ENCODE measurements at regions not wholly inside any gene's neighbourhood (a gene's known extent, or its start where the extent isn't known, plus 50 kb on each side); places are given as distances from the start of the nearest gene placed in this dataset.

DNA sequence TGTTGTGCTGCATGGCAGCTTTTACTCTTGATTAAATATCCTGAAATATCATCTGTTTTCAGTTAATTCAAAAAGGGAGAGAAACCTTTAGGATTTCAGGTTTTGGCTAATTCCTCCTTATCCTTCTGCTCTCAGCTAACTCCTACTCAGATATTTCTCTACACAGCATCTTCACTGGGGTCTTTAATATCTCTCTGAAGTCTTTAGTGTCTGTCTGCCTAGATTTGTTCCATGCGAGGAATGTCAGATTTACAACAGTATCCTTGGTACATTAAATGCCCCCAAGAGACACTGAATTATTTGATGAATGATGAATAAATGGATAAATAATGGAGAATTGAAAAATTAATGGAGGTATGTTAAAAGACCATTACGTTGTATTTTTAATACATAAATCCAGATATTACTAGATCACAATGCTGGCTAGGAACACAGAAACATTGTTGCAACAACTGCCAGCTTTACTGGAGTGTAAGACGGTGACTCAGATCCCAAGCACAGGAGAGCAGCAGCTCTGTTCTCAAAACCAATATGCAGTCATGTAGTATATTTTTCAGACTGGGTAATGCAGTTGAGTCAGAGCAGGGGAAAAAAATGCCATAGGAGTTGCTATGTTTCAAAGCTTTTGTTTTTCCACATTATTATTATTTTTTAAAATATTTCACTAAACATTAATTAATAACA lies 388.0 kb upstream of the SYT4 start:
- Mint-ChIP-seq H3K4me1 (no peaks in the 10 kb centered on the region), H3K27ac (no peak overlapping the region), H3K9me3 (peaks cover 1% of the 10 kb centered on the region), H3K4me3 (no peak overlapping the region), H3K27me3 (no peaks in the 10 kb centered on the region), H3K36me3 (no peaks in the 10 kb centered on the region)
- no peak for DNase-seq

DNA sequence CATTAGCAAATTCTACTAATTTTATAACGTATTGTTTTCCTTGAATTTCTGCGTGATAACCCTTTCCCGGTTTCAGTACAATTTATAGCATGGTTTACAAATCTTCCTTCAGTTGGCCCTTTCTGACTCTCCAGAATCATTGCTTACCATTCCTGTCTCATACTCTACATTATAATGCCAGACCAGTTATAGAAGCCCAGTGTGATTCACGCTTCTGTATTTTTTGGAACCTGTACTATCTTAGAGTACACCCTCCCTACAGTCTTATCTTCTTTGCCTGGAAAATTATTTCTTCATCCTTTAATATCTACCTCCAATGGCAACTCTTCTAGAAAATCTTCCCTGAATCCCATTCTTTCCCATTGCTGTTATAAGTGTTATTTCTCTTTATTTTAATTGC lies 391.6 kb upstream of the SYT4 start:
- Mint-ChIP-seq H3K36me3 (no peaks in the 10 kb centered on the region), H3K27me3 (no peaks in the 10 kb centered on the region), H3K9me3 (no peaks in the 10 kb centered on the region), H3K4me1 (no peaks in the 10 kb centered on the region), H3K4me3 (no peak overlapping the region), H3K27ac (no peak overlapping the region)
- no peak for DNase-seq

- H3K4me1 Mint-ChIP-seq, result no peaks in the 10 kb centered on the region
- peaks cover 1% of the 10 kb centered on the region for H3K9me3 Mint-ChIP-seq
- no peaks in the 10 kb centered on the region for H3K36me3 Mint-ChIP-seq
Measured at GRCh38 chr18:43671431-43671830, 394.1 kb upstream of the SYT4 start.

GRCh38 chr18:43680096-43680495 lies 402.8 kb upstream of the SYT4 start:
- H3K4me1 Mint-ChIP-seq, result no peaks in the 10 kb centered on the region
- peaks cover 1% of the 10 kb centered on the region for H3K9me3 Mint-ChIP-seq
- DNase-seq, result no peak
- no peaks in the 10 kb centered on the region for H3K36me3 Mint-ChIP-seq
- H3K27ac Mint-ChIP-seq, result no peak overlapping the region
- no peaks in the 10 kb centered on the region for H3K27me3 Mint-ChIP-seq
- H3K4me3 Mint-ChIP-seq, result no peak overlapping the region

More at GRCh38 chr18:43671431-43671830, 394.1 kb upstream of the SYT4 start:
- no peak for DNase-seq
- Mint-ChIP-seq H3K27ac (no peak overlapping the region), H3K4me3 (no peak overlapping the region), H3K27me3 (no peaks in the 10 kb centered on the region)

DNA sequence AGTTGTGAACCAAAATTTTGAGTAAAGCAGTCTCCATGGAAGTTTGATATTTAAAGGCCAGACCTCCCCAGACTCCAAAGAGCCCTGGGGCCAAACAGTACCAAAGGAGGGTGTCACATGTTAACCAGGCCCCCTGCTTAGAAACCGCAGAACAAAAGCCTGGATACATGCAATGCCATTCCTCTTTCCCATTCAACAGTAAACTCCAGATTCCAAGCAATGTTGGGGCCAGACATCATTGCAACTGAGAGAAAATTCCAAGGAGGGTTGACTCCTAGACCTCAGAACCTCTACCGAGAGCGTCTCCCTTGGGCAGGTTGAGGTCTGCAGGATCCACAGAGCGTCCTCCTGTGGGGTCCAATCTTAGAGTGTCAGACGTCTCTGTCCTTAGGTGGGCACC lies 404.4 kb upstream of the SYT4 start:
- Mint-ChIP-seq H3K36me3 (no peaks in the 10 kb centered on the region), H3K4me1 (no peaks in the 10 kb centered on the region), H3K27ac (no peak overlapping the region), H3K9me3 (no peaks in the 10 kb centered on the region), H3K27me3 (no peaks in the 10 kb centered on the region), H3K4me3 (no peak overlapping the region)
- no peak for DNase-seq

DNA sequence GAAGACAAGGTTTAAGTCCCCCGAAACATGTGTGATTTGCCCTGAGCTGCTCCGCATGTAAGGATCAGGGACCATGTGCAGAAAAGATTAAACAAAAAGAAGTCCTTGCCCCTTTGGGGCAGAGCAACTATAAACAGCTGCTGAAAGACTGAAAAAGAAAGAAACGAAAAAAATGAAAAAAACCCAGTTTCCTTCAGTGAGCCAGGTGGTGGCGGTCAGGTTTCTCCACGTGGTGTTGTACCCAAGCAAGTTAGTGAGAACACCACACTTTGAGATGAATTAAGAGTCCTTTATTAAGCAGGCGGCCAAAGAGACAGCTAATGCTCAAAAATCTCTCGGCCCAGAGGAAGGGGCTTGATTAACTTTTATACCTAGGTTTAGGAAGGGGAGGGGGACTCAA lies 404.9 kb upstream of the SYT4 start:
- Mint-ChIP-seq H3K27me3 (no peaks in the 10 kb centered on the region), H3K4me3 (no peak overlapping the region), H3K36me3 (no peaks in the 10 kb centered on the region), H3K4me1 (no peaks in the 10 kb centered on the region), H3K27ac (no peak overlapping the region), H3K9me3 (no peaks in the 10 kb centered on the region)
- no peak for DNase-seq

- Mint-ChIP-seq H3K27ac (no peak overlapping the region), H3K27me3 (no peaks in the 10 kb centered on the region), H3K9me3 (no peaks in the 10 kb centered on the region), H3K36me3 (no peaks in the 10 kb centered on the region), H3K4me3 (no peak overlapping the region), H3K4me1 (no peaks in the 10 kb centered on the region)
- no peak for DNase-seq
Measured at GRCh38 chr18:43686709-43687108, 409.4 kb upstream of the SYT4 start.

DNA sequence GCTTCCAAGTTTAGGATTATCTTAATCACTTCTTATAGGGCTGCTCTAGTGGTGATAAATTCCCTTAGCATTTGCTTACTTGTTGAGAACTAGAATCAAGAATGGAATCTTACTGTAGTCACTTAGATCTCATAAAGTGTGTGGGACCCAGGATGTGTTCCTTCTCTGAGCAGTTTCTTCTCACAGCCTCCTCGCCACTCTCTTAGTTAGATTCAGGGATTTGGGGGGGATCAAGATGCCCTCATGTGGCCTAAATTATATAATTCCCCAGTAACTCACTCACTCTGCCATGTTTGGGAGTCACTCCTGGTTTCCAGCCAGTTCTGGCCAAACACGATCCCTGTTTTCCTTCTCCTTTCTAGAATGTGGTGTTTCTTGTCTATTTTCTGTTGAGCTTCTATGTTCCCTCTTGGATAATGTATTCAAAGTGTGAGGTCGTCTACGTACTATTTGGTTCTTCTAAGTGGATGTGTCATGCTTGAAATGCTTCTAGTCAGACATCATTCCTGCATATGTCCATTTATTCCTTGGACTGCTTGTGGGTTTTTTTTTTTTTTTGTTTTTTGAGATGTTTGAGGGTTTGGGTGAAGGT lies 414.9 kb upstream of the SYT4 start:
- no peaks in the 10 kb centered on the region for H3K4me1 Mint-ChIP-seq
- no peaks in the 10 kb centered on the region for H3K27me3 Mint-ChIP-seq
- no peak for DNase-seq
- H3K27ac Mint-ChIP-seq, result no peak overlapping the region
- peaks cover 5% of the 10 kb centered on the region for H3K9me3 Mint-ChIP-seq
- H3K36me3 Mint-ChIP-seq, result no peaks in the 10 kb centered on the region
- H3K4me3 Mint-ChIP-seq, result no peak overlapping the region

DNA sequence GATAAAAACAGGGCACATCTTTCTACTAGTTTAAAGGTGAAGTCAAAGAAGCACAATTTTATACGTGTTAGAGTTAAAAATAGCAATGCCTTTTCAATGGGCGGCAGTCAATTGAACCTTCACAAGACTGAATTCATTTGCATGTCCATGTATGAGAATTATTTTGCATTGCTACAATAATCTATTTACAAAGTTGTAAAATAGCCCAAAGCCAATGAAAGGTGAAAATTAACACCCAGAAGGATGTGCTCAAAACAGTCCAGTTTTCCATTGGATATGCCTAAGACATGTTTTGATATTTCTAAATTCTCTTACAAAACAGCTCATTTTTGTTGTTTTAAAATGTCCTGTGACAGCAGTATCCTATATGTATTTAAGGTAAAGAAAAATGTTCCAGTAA lies 425.1 kb upstream of the SYT4 start:
- Mint-ChIP-seq H3K27ac (no peak overlapping the region), H3K36me3 (no peaks in the 10 kb centered on the region), H3K9me3 (peaks cover 2% of the 10 kb centered on the region), H3K4me3 (no peak overlapping the region), H3K27me3 (no peaks in the 10 kb centered on the region), H3K4me1 (no peaks in the 10 kb centered on the region)
- no peak for DNase-seq

DNA sequence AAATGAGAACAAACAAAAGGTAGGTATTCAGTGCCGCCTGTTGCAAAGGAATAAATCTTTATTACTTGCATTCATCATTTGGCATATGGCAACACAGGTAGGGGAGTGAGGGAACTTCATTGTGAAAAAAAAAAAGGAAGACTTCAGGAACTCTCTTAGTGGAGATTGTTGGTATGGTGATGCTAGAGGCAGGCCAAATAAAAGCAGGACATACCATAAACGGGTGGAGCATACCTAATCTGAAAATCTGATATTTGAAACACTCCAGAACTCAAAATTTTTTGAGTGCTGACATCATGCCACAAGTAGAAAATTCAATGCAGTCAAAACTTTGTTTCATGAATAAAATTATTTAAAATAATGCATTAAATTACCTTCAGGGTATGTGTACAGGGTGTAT lies 425.8 kb upstream of the SYT4 start:
- Mint-ChIP-seq H3K9me3 (peaks cover 2% of the 10 kb centered on the region), H3K27ac (no peak overlapping the region), H3K36me3 (no peaks in the 10 kb centered on the region), H3K27me3 (no peaks in the 10 kb centered on the region), H3K4me3 (no peak overlapping the region), H3K4me1 (no peaks in the 10 kb centered on the region)
- no peak for DNase-seq

DNA sequence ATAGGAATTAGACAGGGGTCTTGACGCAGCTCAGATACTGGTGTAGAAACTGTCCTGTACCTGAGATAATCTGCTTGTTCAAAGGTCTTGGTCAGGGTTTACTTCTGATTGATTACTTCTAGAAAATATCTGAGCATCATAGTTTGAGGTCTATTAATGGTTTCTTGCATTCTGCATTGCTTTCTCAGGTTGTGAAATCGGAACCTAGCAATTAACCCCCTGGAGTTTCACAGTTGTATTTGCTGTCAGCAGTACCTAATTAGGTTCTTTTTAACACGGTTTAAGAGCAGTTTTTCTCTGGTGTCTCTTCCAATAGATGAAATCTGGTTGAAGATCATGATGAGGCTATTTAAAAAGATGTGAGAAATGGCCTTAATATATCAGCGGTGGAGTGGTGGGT lies 428.6 kb upstream of the SYT4 start:
- no peak for DNase-seq
- no peaks in the 10 kb centered on the region for H3K4me1 Mint-ChIP-seq
- no peaks in the 10 kb centered on the region for H3K36me3 Mint-ChIP-seq
- H3K27me3 Mint-ChIP-seq, result no peaks in the 10 kb centered on the region
- H3K27ac Mint-ChIP-seq, result no peak overlapping the region
- H3K4me3 Mint-ChIP-seq, result no peak overlapping the region
- peaks cover 2% of the 10 kb centered on the region for H3K9me3 Mint-ChIP-seq

DNA sequence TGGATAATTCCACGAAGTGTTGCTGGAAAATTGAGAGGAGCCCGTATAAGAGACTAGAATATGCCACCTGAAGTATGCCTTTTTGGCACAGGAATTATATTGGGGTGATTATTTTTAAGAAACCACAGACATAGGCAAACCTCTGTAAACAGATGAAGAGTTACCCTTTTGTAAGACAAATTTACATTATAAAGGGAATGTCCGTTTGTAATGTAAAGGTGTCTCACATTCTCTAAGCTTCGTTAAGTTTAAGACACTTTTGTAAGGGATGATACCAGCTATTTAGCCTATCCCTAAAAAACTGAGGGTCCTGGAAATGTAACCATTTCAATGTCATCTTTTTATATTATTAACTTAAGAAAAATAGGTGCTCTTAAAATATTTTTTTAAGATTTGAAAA lies 432.8 kb upstream of the SYT4 start:
- no peaks in the 10 kb centered on the region for H3K36me3 Mint-ChIP-seq
- H3K9me3 Mint-ChIP-seq, result peaks cover 4% of the 10 kb centered on the region
- H3K27me3 Mint-ChIP-seq, result no peaks in the 10 kb centered on the region
- H3K4me3 Mint-ChIP-seq, result no peak overlapping the region
- no peaks in the 10 kb centered on the region for H3K4me1 Mint-ChIP-seq
- DNase-seq, result no peak
- H3K27ac Mint-ChIP-seq, result no peak overlapping the region

DNA sequence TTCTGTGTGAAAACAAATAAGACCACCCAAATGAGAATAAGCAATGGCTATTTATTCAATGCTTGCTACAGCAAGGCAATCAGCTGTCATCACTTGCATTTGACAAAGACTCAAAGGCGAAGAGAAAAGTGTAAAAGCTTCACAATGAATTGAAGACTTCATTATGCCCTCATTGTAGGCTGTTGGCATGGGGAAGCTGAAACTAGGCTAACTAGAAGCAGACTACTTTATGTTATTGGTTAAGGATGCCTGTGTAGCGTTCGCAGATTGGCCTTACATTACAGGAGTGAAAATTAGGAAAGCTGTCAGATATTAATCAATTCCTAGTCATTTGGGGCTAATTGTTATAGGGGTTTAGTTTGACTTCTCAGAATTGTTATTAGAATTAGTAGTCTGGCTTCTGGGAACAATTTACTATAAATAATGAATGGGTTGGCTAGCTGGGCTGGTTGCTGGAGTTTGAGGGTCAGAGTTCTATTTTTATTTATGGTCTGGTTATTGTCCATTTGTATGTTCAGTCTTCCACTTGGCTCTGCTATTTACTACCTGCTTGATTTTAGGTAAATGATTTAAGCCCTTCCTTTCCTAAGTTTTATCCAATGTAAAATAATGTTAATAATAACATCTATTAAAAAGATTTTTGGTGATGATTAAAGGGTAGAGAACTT lies 437.2 kb upstream of the SYT4 start:
- peaks cover 4% of the 10 kb centered on the region for H3K9me3 Mint-ChIP-seq

GRCh38 chr18:43719267-43719795 lies 442.0 kb upstream of the SYT4 start:
- no peaks in the 10 kb centered on the region for H3K36me3 Mint-ChIP-seq
- H3K9me3 Mint-ChIP-seq, result peaks cover 11% of the 10 kb centered on the region
- H3K4me1 Mint-ChIP-seq, result no peaks in the 10 kb centered on the region
- no peak overlapping the region for H3K4me3 Mint-ChIP-seq
- H3K27ac Mint-ChIP-seq, result no peak overlapping the region
- no peaks in the 10 kb centered on the region for H3K27me3 Mint-ChIP-seq
- DNase-seq, result no peak

More for the DNA sequence above, 437.2 kb upstream of the SYT4 start:
- Mint-ChIP-seq H3K27ac (no peak overlapping the region), H3K36me3 (no peaks in the 10 kb centered on the region), H3K4me1 (no peaks in the 10 kb centered on the region), H3K4me3 (no peak overlapping the region), H3K27me3 (no peaks in the 10 kb centered on the region)
- DNase-seq, result no peak

GRCh38 chr18:43720041-43720440 lies 442.8 kb upstream of the SYT4 start:
- H3K9me3 Mint-ChIP-seq, result peaks cover 14% of the 10 kb centered on the region
- no peaks in the 10 kb centered on the region for H3K27me3 Mint-ChIP-seq
- DNase-seq, result no peak
- no peaks in the 10 kb centered on the region for H3K36me3 Mint-ChIP-seq
- H3K27ac Mint-ChIP-seq, result no peak overlapping the region
- no peak overlapping the region for H3K4me3 Mint-ChIP-seq
- H3K4me1 Mint-ChIP-seq, result no peaks in the 10 kb centered on the region

GRCh38 chr18:43735570-43735969 lies 458.3 kb upstream of the SYT4 start:
- Mint-ChIP-seq H3K4me3 (no peak overlapping the region), H3K4me1 (no peaks in the 10 kb centered on the region), H3K9me3 (peaks cover 6% of the 10 kb centered on the region), H3K27ac (no peak overlapping the region), H3K36me3 (no peaks in the 10 kb centered on the region), H3K27me3 (no peaks in the 10 kb centered on the region)
- DNase-seq, result no peak
